HL-60 (cell line): ENCODE measurements at regions not wholly inside any gene's neighbourhood (a gene's known extent, or its start where the extent isn't known, plus 50 kb on each side); places are given as distances from the start of the nearest gene placed in this dataset.

Experiments
- DNase-seq, 2 experiments: peaks; one replicate each; pipeline ENCODE4 v3.0.0-alpha.2; 2010 to 2020; ENCODE audit warnings: low read depth in 1 of 2, low spot score in 1 of 2
- H3K27ac ChIP-seq: fragments of 250-450 bp; sonication (Bioruptor Pico); replicated peaks from 2 replicates; pipeline ENCODE4 v1.5.1; 2020; ENCODE audit warnings: mild to moderate bottlenecking, moderate library complexity
- H3K27me3 ChIP-seq: fragments of 250-450 bp; sonication (Bioruptor Pico); 2 replicates; pipeline ENCODE4 v1.5.1; 2021; ENCODE audit warnings: mild to moderate bottlenecking, moderate library complexity; ENCODE audit not compliant: insufficient read depth, poor library complexity, severe bottlenecking
- H3K4me3 ChIP-seq: replicated peaks from 2 replicates; pipeline ENCODE4 v1.5.1; 2011; ENCODE audit warnings: mild to moderate bottlenecking, control low read depth, low read length; ENCODE audit not compliant: insufficient read depth
- GABPA ChIP-seq: IDR thresholded peaks from 2 replicates; pipeline ENCODE4 v1.6.1; 2012; ENCODE audit warnings: low read depth
- POLR2AphosphoS5 ChIP-seq: IDR thresholded peaks from 2 replicates; pipeline ENCODE4 v1.6.1; 2012; ENCODE audit warnings: low read depth
- SPI1 ChIP-seq: IDR thresholded peaks from 2 replicates; pipeline ENCODE4 v1.6.1; 2012; ENCODE audit warnings: low read depth, mild to moderate bottlenecking, borderline replicate concordance
- TF ChIP-seq, protein P1 (sequence below): IDR thresholded peaks from 2 replicates; pipeline ENCODE4 v1.6.1; 2012; ENCODE audit warnings: low read depth; ENCODE audit not compliant: insufficient replicate concordance
- TF ChIP-seq, protein P2 (sequence below): IDR thresholded peaks from one replicate; pipeline ENCODE4 v1.5.1; 2011; ENCODE audit warnings: low read length, control low read depth, inconsistent platforms; ENCODE audit not compliant: insufficient read depth

DNA sequence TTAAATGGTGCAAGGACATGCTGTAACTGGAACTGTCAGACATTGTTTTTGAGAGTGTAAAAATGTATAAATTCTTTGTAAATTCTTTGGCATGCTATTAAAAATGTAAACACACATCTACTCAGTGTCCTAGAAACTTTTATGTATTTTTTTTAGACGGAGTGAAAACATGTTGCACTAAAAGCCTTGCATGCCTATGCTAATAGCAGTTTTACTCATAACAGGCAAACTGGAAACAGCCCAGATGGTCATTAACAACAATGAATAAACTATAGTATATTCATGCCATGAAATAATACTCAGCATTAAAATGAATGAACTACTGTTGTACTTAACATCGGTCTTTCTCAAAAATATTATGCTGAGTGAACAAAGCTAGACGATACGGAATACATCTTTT is 954.8 kb upstream of the DDX18 start:
- no peak for DNase-seq
- no peak overlapping the region for H3K4me3 ChIP-seq
- no peaks in the 10 kb centered on the region for H3K27me3 ChIP-seq
- no peak overlapping the region for H3K27ac ChIP-seq
- TF ChIP-seq, protein P1, sequence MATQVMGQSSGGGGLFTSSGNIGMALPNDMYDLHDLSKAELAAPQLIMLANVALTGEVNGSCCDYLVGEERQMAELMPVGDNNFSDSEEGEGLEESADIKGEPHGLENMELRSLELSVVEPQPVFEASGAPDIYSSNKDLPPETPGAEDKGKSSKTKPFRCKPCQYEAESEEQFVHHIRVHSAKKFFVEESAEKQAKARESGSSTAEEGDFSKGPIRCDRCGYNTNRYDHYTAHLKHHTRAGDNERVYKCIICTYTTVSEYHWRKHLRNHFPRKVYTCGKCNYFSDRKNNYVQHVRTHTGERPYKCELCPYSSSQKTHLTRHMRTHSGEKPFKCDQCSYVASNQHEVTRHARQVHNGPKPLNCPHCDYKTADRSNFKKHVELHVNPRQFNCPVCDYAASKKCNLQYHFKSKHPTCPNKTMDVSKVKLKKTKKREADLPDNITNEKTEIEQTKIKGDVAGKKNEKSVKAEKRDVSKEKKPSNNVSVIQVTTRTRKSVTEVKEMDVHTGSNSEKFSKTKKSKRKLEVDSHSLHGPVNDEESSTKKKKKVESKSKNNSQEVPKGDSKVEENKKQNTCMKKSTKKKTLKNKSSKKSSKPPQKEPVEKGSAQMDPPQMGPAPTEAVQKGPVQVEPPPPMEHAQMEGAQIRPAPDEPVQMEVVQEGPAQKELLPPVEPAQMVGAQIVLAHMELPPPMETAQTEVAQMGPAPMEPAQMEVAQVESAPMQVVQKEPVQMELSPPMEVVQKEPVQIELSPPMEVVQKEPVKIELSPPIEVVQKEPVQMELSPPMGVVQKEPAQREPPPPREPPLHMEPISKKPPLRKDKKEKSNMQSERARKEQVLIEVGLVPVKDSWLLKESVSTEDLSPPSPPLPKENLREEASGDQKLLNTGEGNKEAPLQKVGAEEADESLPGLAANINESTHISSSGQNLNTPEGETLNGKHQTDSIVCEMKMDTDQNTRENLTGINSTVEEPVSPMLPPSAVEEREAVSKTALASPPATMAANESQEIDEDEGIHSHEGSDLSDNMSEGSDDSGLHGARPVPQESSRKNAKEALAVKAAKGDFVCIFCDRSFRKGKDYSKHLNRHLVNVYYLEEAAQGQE, result no peak
- TF ChIP-seq, protein P2, sequence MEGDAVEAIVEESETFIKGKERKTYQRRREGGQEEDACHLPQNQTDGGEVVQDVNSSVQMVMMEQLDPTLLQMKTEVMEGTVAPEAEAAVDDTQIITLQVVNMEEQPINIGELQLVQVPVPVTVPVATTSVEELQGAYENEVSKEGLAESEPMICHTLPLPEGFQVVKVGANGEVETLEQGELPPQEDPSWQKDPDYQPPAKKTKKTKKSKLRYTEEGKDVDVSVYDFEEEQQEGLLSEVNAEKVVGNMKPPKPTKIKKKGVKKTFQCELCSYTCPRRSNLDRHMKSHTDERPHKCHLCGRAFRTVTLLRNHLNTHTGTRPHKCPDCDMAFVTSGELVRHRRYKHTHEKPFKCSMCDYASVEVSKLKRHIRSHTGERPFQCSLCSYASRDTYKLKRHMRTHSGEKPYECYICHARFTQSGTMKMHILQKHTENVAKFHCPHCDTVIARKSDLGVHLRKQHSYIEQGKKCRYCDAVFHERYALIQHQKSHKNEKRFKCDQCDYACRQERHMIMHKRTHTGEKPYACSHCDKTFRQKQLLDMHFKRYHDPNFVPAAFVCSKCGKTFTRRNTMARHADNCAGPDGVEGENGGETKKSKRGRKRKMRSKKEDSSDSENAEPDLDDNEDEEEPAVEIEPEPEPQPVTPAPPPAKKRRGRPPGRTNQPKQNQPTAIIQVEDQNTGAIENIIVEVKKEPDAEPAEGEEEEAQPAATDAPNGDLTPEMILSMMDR, result no peak
- no peak for TF ChIP-seq GABPA
- no peak for TF ChIP-seq POLR2AphosphoS5
- no peak for TF ChIP-seq SPI1

DNA sequence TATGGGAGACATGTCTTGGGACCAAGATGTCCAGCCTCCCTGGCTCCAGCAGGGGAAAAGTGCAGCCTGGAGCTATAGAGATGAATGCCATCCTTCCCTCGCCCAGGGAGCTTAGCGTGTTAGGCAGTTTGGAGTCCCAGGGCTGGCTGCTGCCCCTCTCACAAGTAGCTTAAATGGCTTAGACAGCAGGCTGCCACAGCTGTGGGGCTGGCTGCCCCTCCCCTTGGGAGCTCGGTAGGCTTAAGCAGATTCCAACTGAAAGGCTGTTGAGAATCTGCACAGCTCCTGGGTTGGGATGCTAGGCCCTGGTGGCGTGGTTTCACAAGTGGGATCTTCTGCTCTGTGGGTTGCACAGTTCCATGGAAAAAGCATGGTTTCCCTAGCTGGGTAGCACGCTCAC is 940.5 kb upstream of the DDX18 start:
- DNase-seq, result no peak
- H3K27ac ChIP-seq, result no peak overlapping the region
- no peak overlapping the region for H3K4me3 ChIP-seq
- TF ChIP-seq SPI1, result no peak
- TF ChIP-seq, protein P1, result no peak
- TF ChIP-seq POLR2AphosphoS5, result no peak
- TF ChIP-seq, protein P2, result no peak
- no peak for TF ChIP-seq GABPA
- H3K27me3 ChIP-seq, result no peaks in the 10 kb centered on the region

DNA sequence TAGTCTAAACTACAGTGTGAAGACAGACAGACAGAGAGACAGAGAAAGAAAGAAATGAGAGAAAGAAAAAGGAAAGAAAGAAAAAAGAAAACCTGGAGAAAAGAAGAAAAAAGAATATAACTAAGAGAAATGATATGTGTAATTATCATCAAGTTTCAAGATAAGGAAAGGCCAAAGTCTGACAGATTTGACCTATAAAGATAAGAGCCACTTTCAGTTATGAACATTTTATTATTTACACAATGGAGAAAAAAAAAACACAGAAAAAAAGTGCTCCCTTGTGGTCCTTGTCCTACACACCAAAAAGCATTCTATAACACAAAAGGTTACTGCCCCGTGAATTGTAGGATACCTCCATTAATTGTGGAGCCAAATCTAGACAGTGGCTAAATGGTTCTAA is 937.2 kb upstream of the DDX18 start:
- no peak overlapping the region for H3K27ac ChIP-seq
- no peak for DNase-seq
- no peaks in the 10 kb centered on the region for H3K27me3 ChIP-seq
- TF ChIP-seq SPI1, result no peak
- no peak for TF ChIP-seq GABPA
- no peak for TF ChIP-seq POLR2AphosphoS5
- TF ChIP-seq, protein P2, result no peak
- TF ChIP-seq, protein P1, result no peak
- no peak overlapping the region for H3K4me3 ChIP-seq
